WTC11 (cell line): ENCODE measurements at regions not wholly inside any gene's neighbourhood (a gene's known extent, or its start where the extent isn't known, plus 50 kb on each side); places are given as distances from the start of the nearest gene placed in this dataset.

Experiments
- ATAC-seq: fragments of 200-7000 bp; cut with Tn5 transposase; 2 replicates; pipeline ENCODE4 v1.10.0; 2021; ENCODE audit warnings: mild to moderate bottlenecking, moderate library complexity
- CTCF ChIA-PET: fragments of 300-600 bp; sonication (Branson Sonifier 250); formaldehyde crosslinking; loops from one replicate; lab custom pipeline; 2021; ENCODE audit warnings: antibody characterized with exemption; lab: Charles Lee
- POLR2A ChIA-PET: fragments of 350-600 bp; sonication (Branson Sonifier 250); formaldehyde crosslinking; loops from one replicate; lab custom pipeline; 2021; ENCODE audit warnings: antibody characterized with exemption; lab: Charles Lee
- DNase-seq: peaks from one replicate; pipeline ENCODE4 v3.0.0; 2021; ENCODE audit warnings: low spot score
- H3K27ac Mint-ChIP-seq: 2 replicates; pipeline ENCODE4 v1.8.0; 2021; ENCODE audit warnings: mixed read lengths
- H3K27me3 Mint-ChIP-seq: 2 replicates; pipeline ENCODE4 v1.8.0; 2021; ENCODE audit warnings: low read depth, mild to moderate bottlenecking, moderate library complexity, mixed read lengths
- H3K36me3 Mint-ChIP-seq: 2 replicates; pipeline ENCODE4 v1.8.0; 2021; ENCODE audit warnings: mixed read lengths
- H3K4me1 Mint-ChIP-seq: 2 replicates; pipeline ENCODE4 v1.8.0; 2022; ENCODE audit warnings: mixed read lengths
- H3K4me3 Mint-ChIP-seq: 2 replicates; pipeline ENCODE4 v1.8.0; 2021; ENCODE audit warnings: mild to moderate bottlenecking, moderate library complexity, mixed read lengths
- H3K9me3 Mint-ChIP-seq: 2 replicates; pipeline ENCODE4 v1.8.0; 2021; ENCODE audit warnings: mixed read lengths
- CREB1 ChIP-seq: sonication (generic); formaldehyde crosslinking; IDR thresholded peaks from 2 replicates; pipeline ENCODE4 v1.8.0; 2023; ENCODE audit warnings: mild to moderate bottlenecking, missing genetic modification reagents
- CREM ChIP-seq: sonication (generic); formaldehyde crosslinking; IDR thresholded peaks from 2 replicates; pipeline ENCODE4 v1.8.1; 2022; ENCODE audit warnings: mild to moderate bottlenecking, missing genetic modification reagents, moderate library complexity
- ESRRA ChIP-seq: sonication (generic); formaldehyde crosslinking; IDR thresholded peaks from 2 replicates; pipeline ENCODE4 v1.8.1; 2022; ENCODE audit warnings: mild to moderate bottlenecking, missing genetic modification reagents, borderline replicate concordance
- ETV6 ChIP-seq: sonication (generic); formaldehyde crosslinking; IDR thresholded peaks from 2 replicates; pipeline ENCODE4 v1.8.1; 2022; ENCODE audit warnings: mild to moderate bottlenecking, missing genetic modification reagents
- GABPB1 ChIP-seq: sonication (generic); formaldehyde crosslinking; IDR thresholded peaks from 2 replicates; pipeline ENCODE4 v1.8.1; 2023; ENCODE audit warnings: mild to moderate bottlenecking, missing genetic modification reagents
- JAZF1 ChIP-seq: fragments of 250-450 bp; sonication (Bioruptor Pico); IDR thresholded peaks from 2 replicates; pipeline ENCODE4 v1.9.0; 2021; ENCODE audit warnings: moderate library complexity, mild to moderate bottlenecking, inconsistent platforms
- NFATC4 ChIP-seq: fragments of 250-450 bp; sonication (Bioruptor Pico); IDR thresholded peaks from 2 replicates; pipeline ENCODE4 v1.9.0; 2021; ENCODE audit warnings: mild to moderate bottlenecking
- NR1H2 ChIP-seq: sonication (generic); formaldehyde crosslinking; IDR thresholded peaks from 2 replicates; pipeline ENCODE4 v1.9.0; 2021; ENCODE audit warnings: mild to moderate bottlenecking, moderate library complexity, missing genetic modification reagents
- OVOL2 ChIP-seq: fragments of 250-450 bp; sonication (Bioruptor Pico); IDR thresholded peaks from 2 replicates; pipeline ENCODE4 v1.9.0; 2021; ENCODE audit warnings: mild to moderate bottlenecking, borderline replicate concordance
- PRRX2 ChIP-seq: fragments of 250-450 bp; sonication (Bioruptor Pico); IDR thresholded peaks from 2 replicates; pipeline ENCODE4 v1.8.0; 2021; ENCODE audit warnings: mild to moderate bottlenecking
- RORB ChIP-seq: fragments of 250-450 bp; sonication (Bioruptor Pico); IDR thresholded peaks from 2 replicates; pipeline ENCODE4 v1.9.0; 2021; ENCODE audit warnings: mild to moderate bottlenecking
- SOX15 ChIP-seq: fragments of 250-450 bp; sonication (Bioruptor Pico); IDR thresholded peaks from 2 replicates; pipeline ENCODE4 v1.9.0; 2021; ENCODE audit warnings: mild to moderate bottlenecking
- TP53 ChIP-seq: sonication (generic); formaldehyde crosslinking; IDR thresholded peaks from 2 replicates; pipeline ENCODE4 v1.8.1; 2023; ENCODE audit warnings: mild to moderate bottlenecking, missing genetic modification reagents
- ZNF423 ChIP-seq: fragments of 250-450 bp; sonication (Bioruptor Pico); IDR thresholded peaks from 2 replicates; pipeline ENCODE4 v2.1.2; 2022; ENCODE audit warnings: mild to moderate bottlenecking, moderate library complexity
- TF ChIP-seq, protein P1 (sequence below): sonication (generic); formaldehyde crosslinking; IDR thresholded peaks from 2 replicates; pipeline ENCODE4 v1.8.1; 2023; ENCODE audit warnings: mild to moderate bottlenecking, moderate library complexity, missing genetic modification reagents
- TF ChIP-seq, protein P2 (sequence below): sonication (generic); formaldehyde crosslinking; conservative IDR thresholded peaks from 2 replicates; pipeline ENCODE4 v1.8.1; 2022; ENCODE audit warnings: mild to moderate bottlenecking, missing genetic modification reagents
- TF ChIP-seq, protein P3 (sequence below): sonication (generic); formaldehyde crosslinking; IDR thresholded peaks from 2 replicates; pipeline ENCODE4 v1.8.1; 2023; ENCODE audit warnings: mild to moderate bottlenecking, missing genetic modification reagents
- TF ChIP-seq, protein P4 (sequence below): fragments of 250-450 bp; sonication (Bioruptor Pico); IDR thresholded peaks from 2 replicates; pipeline ENCODE4 v1.9.0; 2021; ENCODE audit warnings: mild to moderate bottlenecking, borderline replicate concordance
- TF ChIP-seq, protein P5 (sequence below): sonication (generic); formaldehyde crosslinking; IDR thresholded peaks from 2 replicates; pipeline ENCODE4 v1.8.1; 2022; ENCODE audit warnings: mild to moderate bottlenecking, moderate library complexity, missing genetic modification reagents
- TF ChIP-seq, protein P6 (sequence below): sonication (generic); formaldehyde crosslinking; IDR thresholded peaks from 2 replicates; pipeline ENCODE4 v1.8.0; 2022; ENCODE audit warnings: mild to moderate bottlenecking, missing genetic modification reagents
- TF ChIP-seq, protein P7 (sequence below): sonication (generic); formaldehyde crosslinking; IDR thresholded peaks from 2 replicates; pipeline ENCODE4 v1.8.0; 2023; ENCODE audit warnings: missing genetic modification reagents
- TF ChIP-seq, protein P8 (sequence below): sonication (generic); formaldehyde crosslinking; IDR thresholded peaks from 2 replicates; pipeline ENCODE4 v1.8.0; 2022; ENCODE audit warnings: mild to moderate bottlenecking, missing genetic modification reagents

DNA sequence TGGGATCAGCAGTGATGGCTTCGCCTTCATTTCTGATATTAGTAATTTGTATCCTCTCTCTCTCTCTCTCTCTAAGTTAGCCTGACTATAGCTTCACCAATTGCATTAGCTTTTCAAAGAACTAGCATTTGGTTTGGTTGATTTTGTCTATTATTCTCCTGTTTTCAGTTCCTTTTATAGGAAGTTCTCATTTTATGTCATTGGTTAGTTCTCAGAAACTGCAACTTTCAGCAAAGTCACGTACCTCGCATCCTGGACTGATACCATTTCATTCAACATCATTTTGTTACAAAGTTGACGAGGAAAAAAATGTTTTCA lies 450.8 kb downstream of the EIPR1 start:
- peaks cover 2% of the 10 kb centered on the region; the same call in 1 of the 2 replicates for H3K27me3 Mint-ChIP-seq
- DNase-seq (no peak), ATAC-seq (no peak)
- peaks cover 27% of the 10 kb centered on the region for H3K9me3 Mint-ChIP-seq
- TF ChIP-seq, protein P1, sequence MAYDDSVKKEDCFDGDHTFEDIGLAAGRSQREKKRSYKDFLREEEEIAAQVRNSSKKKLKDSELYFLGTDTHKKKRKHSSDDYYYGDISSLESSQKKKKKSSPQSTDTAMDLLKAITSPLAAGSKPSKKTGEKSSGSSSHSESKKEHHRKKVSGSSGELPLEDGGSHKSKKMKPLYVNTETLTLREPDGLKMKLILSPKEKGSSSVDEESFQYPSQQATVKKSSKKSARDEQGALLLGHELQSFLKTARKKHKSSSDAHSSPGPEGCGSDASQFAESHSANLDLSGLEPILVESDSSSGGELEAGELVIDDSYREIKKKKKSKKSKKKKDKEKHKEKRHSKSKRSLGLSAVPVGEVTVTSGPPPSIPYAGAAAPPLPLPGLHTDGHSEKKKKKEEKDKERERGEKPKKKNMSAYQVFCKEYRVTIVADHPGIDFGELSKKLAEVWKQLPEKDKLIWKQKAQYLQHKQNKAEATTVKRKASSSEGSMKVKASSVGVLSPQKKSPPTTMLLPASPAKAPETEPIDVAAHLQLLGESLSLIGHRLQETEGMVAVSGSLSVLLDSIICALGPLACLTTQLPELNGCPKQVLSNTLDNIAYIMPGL (CRISPR knock-in tag), result no peak
- TF ChIP-seq ZNF423, result no peak
- no peak for TF ChIP-seq JAZF1
- TF ChIP-seq CREB1, result no peak
- TF ChIP-seq, protein P2, sequence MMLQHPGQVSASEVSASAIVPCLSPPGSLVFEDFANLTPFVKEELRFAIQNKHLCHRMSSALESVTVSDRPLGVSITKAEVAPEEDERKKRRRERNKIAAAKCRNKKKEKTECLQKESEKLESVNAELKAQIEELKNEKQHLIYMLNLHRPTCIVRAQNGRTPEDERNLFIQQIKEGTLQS, result no peak
- TF ChIP-seq ETV6 (CRISPR knock-in tag), result no peak
- TF ChIP-seq, protein P3, sequence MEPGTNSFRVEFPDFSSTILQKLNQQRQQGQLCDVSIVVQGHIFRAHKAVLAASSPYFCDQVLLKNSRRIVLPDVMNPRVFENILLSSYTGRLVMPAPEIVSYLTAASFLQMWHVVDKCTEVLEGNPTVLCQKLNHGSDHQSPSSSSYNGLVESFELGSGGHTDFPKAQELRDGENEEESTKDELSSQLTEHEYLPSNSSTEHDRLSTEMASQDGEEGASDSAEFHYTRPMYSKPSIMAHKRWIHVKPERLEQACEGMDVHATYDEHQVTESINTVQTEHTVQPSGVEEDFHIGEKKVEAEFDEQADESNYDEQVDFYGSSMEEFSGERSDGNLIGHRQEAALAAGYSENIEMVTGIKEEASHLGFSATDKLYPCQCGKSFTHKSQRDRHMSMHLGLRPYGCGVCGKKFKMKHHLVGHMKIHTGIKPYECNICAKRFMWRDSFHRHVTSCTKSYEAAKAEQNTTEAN, result no peak
- TF ChIP-seq GABPB1, result no peak
- no peak for TF ChIP-seq TP53
- TF ChIP-seq, protein P4, sequence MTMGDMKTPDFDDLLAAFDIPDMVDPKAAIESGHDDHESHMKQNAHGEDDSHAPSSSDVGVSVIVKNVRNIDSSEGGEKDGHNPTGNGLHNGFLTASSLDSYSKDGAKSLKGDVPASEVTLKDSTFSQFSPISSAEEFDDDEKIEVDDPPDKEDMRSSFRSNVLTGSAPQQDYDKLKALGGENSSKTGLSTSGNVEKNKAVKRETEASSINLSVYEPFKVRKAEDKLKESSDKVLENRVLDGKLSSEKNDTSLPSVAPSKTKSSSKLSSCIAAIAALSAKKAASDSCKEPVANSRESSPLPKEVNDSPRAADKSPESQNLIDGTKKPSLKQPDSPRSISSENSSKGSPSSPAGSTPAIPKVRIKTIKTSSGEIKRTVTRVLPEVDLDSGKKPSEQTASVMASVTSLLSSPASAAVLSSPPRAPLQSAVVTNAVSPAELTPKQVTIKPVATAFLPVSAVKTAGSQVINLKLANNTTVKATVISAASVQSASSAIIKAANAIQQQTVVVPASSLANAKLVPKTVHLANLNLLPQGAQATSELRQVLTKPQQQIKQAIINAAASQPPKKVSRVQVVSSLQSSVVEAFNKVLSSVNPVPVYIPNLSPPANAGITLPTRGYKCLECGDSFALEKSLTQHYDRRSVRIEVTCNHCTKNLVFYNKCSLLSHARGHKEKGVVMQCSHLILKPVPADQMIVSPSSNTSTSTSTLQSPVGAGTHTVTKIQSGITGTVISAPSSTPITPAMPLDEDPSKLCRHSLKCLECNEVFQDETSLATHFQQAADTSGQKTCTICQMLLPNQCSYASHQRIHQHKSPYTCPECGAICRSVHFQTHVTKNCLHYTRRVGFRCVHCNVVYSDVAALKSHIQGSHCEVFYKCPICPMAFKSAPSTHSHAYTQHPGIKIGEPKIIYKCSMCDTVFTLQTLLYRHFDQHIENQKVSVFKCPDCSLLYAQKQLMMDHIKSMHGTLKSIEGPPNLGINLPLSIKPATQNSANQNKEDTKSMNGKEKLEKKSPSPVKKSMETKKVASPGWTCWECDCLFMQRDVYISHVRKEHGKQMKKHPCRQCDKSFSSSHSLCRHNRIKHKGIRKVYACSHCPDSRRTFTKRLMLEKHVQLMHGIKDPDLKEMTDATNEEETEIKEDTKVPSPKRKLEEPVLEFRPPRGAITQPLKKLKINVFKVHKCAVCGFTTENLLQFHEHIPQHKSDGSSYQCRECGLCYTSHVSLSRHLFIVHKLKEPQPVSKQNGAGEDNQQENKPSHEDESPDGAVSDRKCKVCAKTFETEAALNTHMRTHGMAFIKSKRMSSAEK (CRISPR knock-in tag), result no peak
- no peak for TF ChIP-seq NFATC4 (CRISPR knock-in tag)
- no peak for TF ChIP-seq RORB (CRISPR knock-in tag)
- no peak for TF ChIP-seq SOX15 (CRISPR knock-in tag)
- TF ChIP-seq, protein P5, sequence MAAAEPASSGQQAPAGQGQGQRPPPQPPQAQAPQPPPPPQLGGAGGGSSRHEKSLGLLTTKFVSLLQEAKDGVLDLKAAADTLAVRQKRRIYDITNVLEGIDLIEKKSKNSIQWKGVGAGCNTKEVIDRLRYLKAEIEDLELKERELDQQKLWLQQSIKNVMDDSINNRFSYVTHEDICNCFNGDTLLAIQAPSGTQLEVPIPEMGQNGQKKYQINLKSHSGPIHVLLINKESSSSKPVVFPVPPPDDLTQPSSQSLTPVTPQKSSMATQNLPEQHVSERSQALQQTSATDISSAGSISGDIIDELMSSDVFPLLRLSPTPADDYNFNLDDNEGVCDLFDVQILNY (CRISPR knock-in tag), result no peak
- TF ChIP-seq PRRX2, result no peak
- TF ChIP-seq, protein P6, sequence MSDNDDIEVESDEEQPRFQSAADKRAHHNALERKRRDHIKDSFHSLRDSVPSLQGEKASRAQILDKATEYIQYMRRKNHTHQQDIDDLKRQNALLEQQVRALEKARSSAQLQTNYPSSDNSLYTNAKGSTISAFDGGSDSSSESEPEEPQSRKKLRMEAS (CRISPR knock-in tag), result no peak
- no peaks in the 10 kb centered on the region for H3K4me1 Mint-ChIP-seq
- ChIA-PET CTCF (no interaction called here), POLR2A (no interaction called here)
- H3K4me3 Mint-ChIP-seq, result no peak overlapping the region
- H3K36me3 Mint-ChIP-seq, result no peaks in the 10 kb centered on the region; the same call in 1 of the 2 replicates
- H3K27ac Mint-ChIP-seq, result no peak overlapping the region

DNA sequence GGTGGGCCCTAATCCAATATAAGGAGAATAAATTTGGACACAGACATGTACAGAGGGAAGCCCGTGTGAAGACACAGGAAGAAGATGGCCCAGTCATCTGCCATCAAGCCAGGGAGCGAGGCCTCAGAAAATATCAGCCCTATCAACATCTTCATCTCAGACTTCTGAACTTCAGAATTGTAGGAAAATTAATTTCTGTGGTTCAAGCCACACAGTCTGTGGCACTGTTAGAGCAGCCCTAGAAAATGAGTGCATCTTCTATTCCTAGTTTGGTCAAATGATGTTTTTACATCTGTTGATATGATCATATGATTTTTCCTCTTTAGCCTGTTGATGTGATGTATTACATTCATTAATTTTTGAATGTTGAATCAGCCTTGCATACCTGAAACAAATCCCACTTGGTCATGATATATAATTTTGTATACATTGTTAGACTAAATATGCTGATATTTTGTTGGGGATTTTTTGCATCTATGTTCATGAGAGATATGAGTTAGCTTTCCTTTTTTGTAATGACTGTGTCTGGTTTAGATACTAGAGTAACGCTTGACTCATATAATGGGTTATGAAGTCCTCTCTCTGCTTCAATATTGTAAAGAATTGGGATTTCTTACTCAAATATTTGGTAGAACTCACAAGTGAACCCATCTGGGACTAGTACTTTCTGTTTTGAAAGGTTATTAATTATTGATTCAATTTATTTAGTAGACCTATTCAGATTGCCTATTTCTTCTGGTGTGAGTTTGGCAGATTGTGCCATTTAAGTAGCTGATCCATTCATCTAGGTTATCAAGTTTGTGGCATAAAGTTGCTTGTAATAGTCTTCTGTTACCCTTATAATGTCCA lies 451.4 kb downstream of the EIPR1 start:
- H3K27me3 Mint-ChIP-seq, result peaks cover 2% of the 10 kb centered on the region; the same call in 1 of the 2 replicates
- DNase-seq (no peak), ATAC-seq (no peak)
- POLR2A ChIA-PET, result no interaction called here
- CTCF ChIA-PET, result no interaction called here
- H3K4me1 Mint-ChIP-seq, result no peaks in the 10 kb centered on the region
- H3K4me3 Mint-ChIP-seq, result no peak overlapping the region
- no peak overlapping the region for H3K27ac Mint-ChIP-seq
- H3K36me3 Mint-ChIP-seq, result no peaks in the 10 kb centered on the region; the same call in 1 of the 2 replicates
- peaks cover 27% of the 10 kb centered on the region for H3K9me3 Mint-ChIP-seq
- TF ChIP-seq, protein P7, sequence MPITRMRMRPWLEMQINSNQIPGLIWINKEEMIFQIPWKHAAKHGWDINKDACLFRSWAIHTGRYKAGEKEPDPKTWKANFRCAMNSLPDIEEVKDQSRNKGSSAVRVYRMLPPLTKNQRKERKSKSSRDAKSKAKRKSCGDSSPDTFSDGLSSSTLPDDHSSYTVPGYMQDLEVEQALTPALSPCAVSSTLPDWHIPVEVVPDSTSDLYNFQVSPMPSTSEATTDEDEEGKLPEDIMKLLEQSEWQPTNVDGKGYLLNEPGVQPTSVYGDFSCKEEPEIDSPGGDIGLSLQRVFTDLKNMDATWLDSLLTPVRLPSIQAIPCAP, result no peak
- TF ChIP-seq, protein P8, sequence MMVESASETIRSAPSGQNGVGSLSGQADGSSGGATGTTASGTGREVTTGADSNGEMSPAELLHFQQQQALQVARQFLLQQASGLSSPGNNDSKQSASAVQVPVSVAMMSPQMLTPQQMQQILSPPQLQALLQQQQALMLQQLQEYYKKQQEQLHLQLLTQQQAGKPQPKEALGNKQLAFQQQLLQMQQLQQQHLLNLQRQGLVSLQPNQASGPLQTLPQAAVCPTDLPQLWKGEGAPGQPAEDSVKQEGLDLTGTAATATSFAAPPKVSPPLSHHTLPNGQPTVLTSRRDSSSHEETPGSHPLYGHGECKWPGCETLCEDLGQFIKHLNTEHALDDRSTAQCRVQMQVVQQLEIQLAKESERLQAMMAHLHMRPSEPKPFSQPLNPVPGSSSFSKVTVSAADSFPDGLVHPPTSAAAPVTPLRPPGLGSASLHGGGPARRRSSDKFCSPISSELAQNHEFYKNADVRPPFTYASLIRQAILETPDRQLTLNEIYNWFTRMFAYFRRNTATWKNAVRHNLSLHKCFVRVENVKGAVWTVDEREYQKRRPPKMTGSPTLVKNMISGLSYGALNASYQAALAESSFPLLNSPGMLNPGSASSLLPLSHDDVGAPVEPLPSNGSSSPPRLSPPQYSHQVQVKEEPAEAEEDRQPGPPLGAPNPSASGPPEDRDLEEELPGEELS (CRISPR knock-in tag), result no peak
- no peak for TF ChIP-seq NR1H2
- TF ChIP-seq ESRRA (CRISPR knock-in tag), result no peak
- no peak for TF ChIP-seq CREM
- no peak for TF ChIP-seq OVOL2 (CRISPR knock-in tag)
